Type B pancreatic cell (in vitro differentiated cells): ENCODE measurements at regions not wholly inside any gene's neighbourhood (a gene's known extent, or its start where the extent isn't known, plus 50 kb on each side); places are given as distances from the start of the nearest gene placed in this dataset.

Source experiments
- DNase-seq: peaks from one replicate; pipeline ENCODE4 v3.0.0; 2021; ENCODE audit warnings: mixed read lengths; ENCODE audit not compliant: unreplicated experiment; ENCODE audit errors: extremely low spot score
- H3K27ac Mint-ChIP-seq: 2 replicates; pipeline ENCODE4 v1.8.0; 2021; ENCODE audit warnings: mild to moderate bottlenecking, mixed read lengths
- H3K27me3 Mint-ChIP-seq: 2 replicates; pipeline ENCODE4 v1.8.0; 2021; ENCODE audit warnings: mixed read lengths
- H3K36me3 Mint-ChIP-seq: 2 replicates; pipeline ENCODE4 v1.8.0; 2021; ENCODE audit warnings: mixed read lengths
- H3K4me1 Mint-ChIP-seq: one replicate; pipeline ENCODE4 v1.8.0; 2021; ENCODE audit warnings: mixed read lengths; ENCODE audit not compliant: unreplicated experiment
- H3K4me3 Mint-ChIP-seq: 2 replicates; pipeline ENCODE4 v1.8.0; 2021; ENCODE audit warnings: mild to moderate bottlenecking, mixed read lengths
- H3K9me3 Mint-ChIP-seq: 2 replicates; pipeline ENCODE4 v1.8.0; 2021; ENCODE audit warnings: mixed read lengths
- CTCF ChIP-seq: fragments of 200-600 bp; sonication (generic); conservative IDR thresholded peaks from 2 replicates; pipeline ENCODE4 v1.5.0; 2021; ENCODE audit warnings: antibody characterized with exemption, mild to moderate bottlenecking

GRCh38 chr9:108182950-108183381 is 672.8 kb downstream of the ACTL7B start:
- Mint-ChIP-seq H3K4me3 (no peak overlapping the region), H3K27ac (peak overlapping the region; percentile 21), H3K9me3 (no peaks in the 10 kb centered on the region), H3K4me1 (no peaks in the 10 kb centered on the region), H3K27me3 (no peaks in the 10 kb centered on the region), H3K36me3 (no peaks in the 10 kb centered on the region)
- DNase-seq, result no peak
- TF ChIP-seq CTCF, result no peak

- no peaks in the 10 kb centered on the region for H3K36me3 Mint-ChIP-seq
- no peak for DNase-seq
- no peak overlapping the region for H3K27ac Mint-ChIP-seq
- TF ChIP-seq CTCF, result no peak
- no peaks in the 10 kb centered on the region for H3K4me1 Mint-ChIP-seq
- no peak overlapping the region for H3K4me3 Mint-ChIP-seq
- H3K9me3 Mint-ChIP-seq, result no peaks in the 10 kb centered on the region
- H3K27me3 Mint-ChIP-seq, result no peaks in the 10 kb centered on the region
Observed at GRCh38 chr9:108182270-108182669, 673.5 kb downstream of the ACTL7B start.

GRCh38 chr9:108181441-108181840 is 674.3 kb downstream of the ACTL7B start:
- H3K27ac Mint-ChIP-seq, result no peak overlapping the region
- H3K4me1 Mint-ChIP-seq, result no peaks in the 10 kb centered on the region
- no peaks in the 10 kb centered on the region for H3K9me3 Mint-ChIP-seq
- no peaks in the 10 kb centered on the region for H3K36me3 Mint-ChIP-seq
- no peak for TF ChIP-seq CTCF
- no peak for DNase-seq
- H3K27me3 Mint-ChIP-seq, result no peaks in the 10 kb centered on the region
- H3K4me3 Mint-ChIP-seq, result no peak overlapping the region

GRCh38 chr9:108180541-108180940 is 675.2 kb downstream of the ACTL7B start:
- no peak for TF ChIP-seq CTCF
- Mint-ChIP-seq H3K36me3 (no peaks in the 10 kb centered on the region), H3K4me3 (no peak overlapping the region), H3K9me3 (no peaks in the 10 kb centered on the region), H3K4me1 (no peaks in the 10 kb centered on the region), H3K27me3 (no peaks in the 10 kb centered on the region), H3K27ac (no peak overlapping the region)
- no peak for DNase-seq

- DNase-seq, result no peak
- Mint-ChIP-seq H3K36me3 (no peaks in the 10 kb centered on the region), H3K27me3 (no peaks in the 10 kb centered on the region), H3K4me3 (no peak overlapping the region), H3K27ac (no peak overlapping the region), H3K4me1 (no peaks in the 10 kb centered on the region), H3K9me3 (no peaks in the 10 kb centered on the region)
- no peak for TF ChIP-seq CTCF
Observed at GRCh38 chr9:108178318-108178717, 677.5 kb downstream of the ACTL7B start.

- H3K36me3 Mint-ChIP-seq, result no peaks in the 10 kb centered on the region
- H3K9me3 Mint-ChIP-seq, result no peaks in the 10 kb centered on the region
- TF ChIP-seq CTCF, result no peak
- peaks cover 3% of the 10 kb centered on the region for H3K4me1 Mint-ChIP-seq
- peaks cover 4% of the 10 kb centered on the region for H3K27me3 Mint-ChIP-seq
- H3K27ac Mint-ChIP-seq, result no peak overlapping the region
- H3K4me3 Mint-ChIP-seq, result no peak overlapping the region
- DNase-seq, result no peak
Observed at GRCh38 chr9:108168236-108168850, 678.8 kb upstream of the KLF4 start.
